Activated naive CD8-positive, alpha-beta T cell treated with anti-CD3 and anti-CD28 coated beads, Interleukin-2, amount 50 U/mL, for 24 hours (primary cell): ENCODE measurements at regions not wholly inside any gene's neighbourhood (a gene's known extent, or its start where the extent isn't known, plus 50 kb on each side); places are given as distances from the start of the nearest gene placed in this dataset.
A peak's percentile ranks its signal among the peaks of the same experiment; 100 is the strongest.

Experiments
- ATAC-seq: fragments of 150-1000 bp; cut with Tn5 transposase; one replicate; pipeline ENCODE4 v1.10.0; 2021
- DNase-seq: peaks from one replicate; pipeline ENCODE4 v3.0.0; 2021
- H3K27ac Mint-ChIP-seq: one replicate; pipeline ENCODE4 v1.8.0; 2021; ENCODE audit warnings: mild to moderate bottlenecking, mixed read lengths
- H3K27me3 Mint-ChIP-seq: one replicate; pipeline ENCODE4 v1.8.0; 2021; ENCODE audit warnings: mixed read lengths
- H3K36me3 Mint-ChIP-seq: one replicate; pipeline ENCODE4 v1.8.0; 2021; ENCODE audit warnings: low read depth, mixed read lengths
- H3K4me1 Mint-ChIP-seq: one replicate; pipeline ENCODE4 v1.8.0; 2021; ENCODE audit warnings: mixed read lengths
- H3K4me3 Mint-ChIP-seq: one replicate; pipeline ENCODE4 v1.8.0; 2021; ENCODE audit warnings: mild to moderate bottlenecking, moderate library complexity, mixed read lengths
- H3K9me3 Mint-ChIP-seq: one replicate; pipeline ENCODE4 v1.8.0; 2021; ENCODE audit warnings: mixed read lengths

DNA sequence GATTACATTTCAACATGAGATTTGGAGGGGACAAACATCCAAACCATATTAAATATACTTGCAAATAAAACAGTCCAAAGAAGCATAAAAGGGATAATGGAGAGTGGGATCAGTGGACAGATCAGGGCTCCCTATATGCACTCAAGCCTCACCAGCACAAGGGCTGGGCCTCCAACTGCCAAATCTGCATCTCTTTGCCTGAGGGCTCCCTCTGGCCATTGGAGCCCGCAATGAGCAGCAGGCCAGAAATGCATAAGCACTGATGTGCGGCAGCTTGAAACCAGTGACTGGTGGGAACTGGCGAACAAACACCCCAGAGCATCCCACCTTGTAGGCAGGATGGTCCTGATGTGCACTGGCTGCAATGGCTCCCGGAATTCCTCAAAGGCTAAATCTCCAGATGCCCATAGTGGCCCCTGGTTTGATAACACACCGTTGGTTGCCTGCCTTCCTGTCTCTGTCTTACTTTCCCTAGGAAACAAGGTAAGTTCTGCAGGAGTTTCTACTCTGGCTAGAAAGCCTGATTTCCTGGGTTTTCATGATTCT is 55.9 kb upstream of the POMGNT2 start:
- H3K36me3 Mint-ChIP-seq = peaks cover 5% of the 10 kb centered on the region
- peaks cover 26% of the 10 kb centered on the region for H3K4me1 Mint-ChIP-seq
- ATAC-seq = no peak
- H3K4me3 Mint-ChIP-seq = no peak overlapping the region
- DNase-seq = no peak
- peaks cover 13% of the 10 kb centered on the region for H3K9me3 Mint-ChIP-seq
- peak overlapping the region; percentile 5 for H3K27ac Mint-ChIP-seq
- H3K27me3 Mint-ChIP-seq = no peaks in the 10 kb centered on the region

DNA sequence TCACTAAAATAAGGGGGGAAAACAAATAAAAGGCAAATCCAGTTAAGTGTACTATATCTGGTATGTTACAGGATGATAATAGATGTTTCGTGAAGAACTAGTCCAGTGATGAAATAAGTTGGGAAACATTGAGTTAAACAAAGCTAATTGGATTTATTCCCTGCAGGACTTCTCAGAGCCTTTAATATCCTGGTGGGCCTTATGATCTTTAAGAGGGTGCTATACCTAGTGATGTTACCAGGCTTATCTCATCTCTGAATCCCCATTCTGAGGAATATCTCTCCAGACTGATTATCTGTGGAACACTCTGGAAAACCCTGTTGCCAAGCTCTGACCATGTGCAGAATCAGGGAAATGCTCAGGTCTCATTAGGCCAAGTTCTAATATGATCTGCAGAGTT is 54.8 kb upstream of the POMGNT2 start:
- DNase-seq (no peak), ATAC-seq (no peak)
- Mint-ChIP-seq H3K36me3 (no peaks in the 10 kb centered on the region), H3K4me1 (peaks cover 31% of the 10 kb centered on the region), H3K27me3 (no peaks in the 10 kb centered on the region), H3K9me3 (peaks cover 2% of the 10 kb centered on the region), H3K27ac (no peak overlapping the region), H3K4me3 (no peak overlapping the region)

DNA sequence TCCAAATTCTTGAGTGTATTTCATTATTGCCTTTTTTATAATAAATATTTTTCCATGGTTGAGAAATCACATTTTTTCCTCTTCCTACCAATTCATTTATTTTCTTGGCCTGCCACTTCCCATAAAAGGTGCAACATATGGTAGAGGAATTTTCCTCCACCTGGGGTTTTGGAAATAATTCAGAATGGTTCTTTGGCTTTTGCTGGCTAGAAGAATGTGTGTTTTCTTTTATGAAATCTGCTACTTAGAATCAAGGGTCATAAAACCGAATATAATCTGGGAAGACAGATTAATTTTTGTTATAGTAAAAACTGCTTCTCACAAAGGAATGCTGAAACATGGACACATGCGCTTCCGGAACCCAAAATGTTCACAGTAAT is 54.0 kb upstream of the POMGNT2 start:
- no peak for DNase-seq
- Mint-ChIP-seq H3K4me3 (no peak overlapping the region), H3K36me3 (no peaks in the 10 kb centered on the region), H3K27ac (no peak overlapping the region), H3K27me3 (no peaks in the 10 kb centered on the region), H3K9me3 (no peaks in the 10 kb centered on the region), H3K4me1 (peaks cover 39% of the 10 kb centered on the region)
- no peak for ATAC-seq

GRCh38 chr3:43159131-43159875 is 53.4 kb upstream of the POMGNT2 start:
- H3K36me3 Mint-ChIP-seq = no peaks in the 10 kb centered on the region
- ATAC-seq = no peak
- H3K9me3 Mint-ChIP-seq = no peaks in the 10 kb centered on the region
- H3K4me3 Mint-ChIP-seq = no peak overlapping the region
- no peaks in the 10 kb centered on the region for H3K27me3 Mint-ChIP-seq
- H3K27ac Mint-ChIP-seq = no peak overlapping the region
- no peak for DNase-seq
- peaks cover 39% of the 10 kb centered on the region for H3K4me1 Mint-ChIP-seq

GRCh38 chr3:43156812-43157455 is 51.1 kb upstream of the POMGNT2 start:
- Mint-ChIP-seq H3K4me1 (peaks cover 18% of the 10 kb centered on the region), H3K4me3 (no peak overlapping the region), H3K27ac (no peak overlapping the region), H3K27me3 (no peaks in the 10 kb centered on the region), H3K36me3 (no peaks in the 10 kb centered on the region), H3K9me3 (no peaks in the 10 kb centered on the region)
- DNase-seq (no peak), ATAC-seq (no peak)

DNA sequence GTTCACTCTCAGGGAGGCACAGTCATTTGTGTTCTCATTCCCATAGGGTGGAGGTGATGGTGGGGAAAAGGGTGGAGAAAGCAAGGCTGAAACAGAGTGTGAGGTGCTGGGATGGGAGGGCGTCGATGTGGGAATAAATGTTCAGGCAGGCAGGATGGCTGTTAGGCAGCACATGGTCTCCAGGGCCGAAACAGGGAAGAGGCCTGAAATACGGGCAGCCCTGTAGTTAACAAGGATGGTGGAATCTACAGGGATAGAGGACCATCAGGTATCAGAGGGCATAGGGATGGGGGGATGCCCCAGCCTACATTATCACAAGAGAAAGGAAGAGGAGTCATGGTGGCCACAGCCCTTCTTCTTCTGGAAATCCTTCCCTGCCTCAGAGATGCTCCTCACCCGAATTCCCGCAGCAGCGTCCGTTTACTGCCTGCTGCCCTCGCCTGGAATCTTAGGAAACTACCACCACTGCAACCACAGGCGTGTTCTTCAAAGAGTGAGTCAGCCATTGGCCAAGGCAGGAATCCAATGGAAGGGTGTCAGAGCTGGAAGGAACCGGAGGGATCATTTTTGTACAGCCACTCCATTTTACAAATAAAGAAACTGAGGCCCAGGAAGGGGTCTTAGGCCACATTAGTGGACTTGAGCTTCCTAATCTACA is 49.7 kb upstream of the POMGNT2 start:
- no peak for DNase-seq
- peaks cover 18% of the 10 kb centered on the region for H3K4me1 Mint-ChIP-seq
- ATAC-seq = no peak
- no peak overlapping the region for H3K4me3 Mint-ChIP-seq
- H3K27me3 Mint-ChIP-seq = no peaks in the 10 kb centered on the region
- H3K9me3 Mint-ChIP-seq = no peaks in the 10 kb centered on the region
- no peaks in the 10 kb centered on the region for H3K36me3 Mint-ChIP-seq
- no peak overlapping the region for H3K27ac Mint-ChIP-seq
